Cardiac septum (tissue), 1 donor: ENCODE measurements at regions not wholly inside any gene's neighbourhood (a gene's known extent, or its start where the extent isn't known, plus 50 kb on each side); places are given as distances from the start of the nearest gene placed in this dataset.
"Not testable (repeated sequence)": the region's sequence is repeated elsewhere in the genome, so short reads cannot be mapped to it uniquely, and the experiment has no call there.

ENCODE experiments used
- DNase-seq: peaks from one replicate; pipeline ENCODE4 v3.0.0-alpha.2; 2020; ENCODE audit warnings: low spot score
- intact Hi-C: fragments of 100-400 bp; cut with DNase I; formaldehyde crosslinking; loops from one replicate; pipeline ENCODE4 v1.14.0; 2022
- donor health status: DM: no; HTN: no; CAD: no.

GRCh38 chr7:121748546-121748945, 124.4 kb upstream of the PTPRZ1 start:
- intact Hi-C loops, result no loop called here

GRCh38 chr7:121745856-121746255, 127.1 kb upstream of the PTPRZ1 start:
- intact Hi-C loops, result no loop called here
- DNase-seq, result no peak

More at GRCh38 chr7:121748546-121748945, 124.4 kb upstream of the PTPRZ1 start:
- no peak for DNase-seq

GRCh38 chr7:121744877-121745276, 128.1 kb upstream of the PTPRZ1 start:
- no peak for DNase-seq
- intact Hi-C loops, result no loop called here

GRCh38 chr7:121744319-121744718, 128.6 kb upstream of the PTPRZ1 start:
- intact Hi-C loops, result no loop called here

GRCh38 chr7:121741896-121742295, 131.1 kb upstream of the PTPRZ1 start:
- no peak for DNase-seq
- intact Hi-C loops, result no loop called here

More at GRCh38 chr7:121744319-121744718, 128.6 kb upstream of the PTPRZ1 start:
- DNase-seq, result no peak

- no peak for DNase-seq
- intact Hi-C loops, result no loop called here
These were observed 133.5 kb upstream of the PTPRZ1 start for GRCh38 chr7:121739465-121739864.

GRCh38 chr7:121730869-121731268, 142.1 kb upstream of the PTPRZ1 start:
- intact Hi-C loops, result no loop called here
- no peak for DNase-seq

- no peak for DNase-seq
- intact Hi-C loops, result no loop called here
These were observed 158.2 kb upstream of the PTPRZ1 start for GRCh38 chr7:121714559-121715303.

GRCh38 chr7:121712961-121713360, 160.0 kb upstream of the PTPRZ1 start:
- DNase-seq, intact Hi-C loops: not testable (repeated sequence)

- intact Hi-C loops, result no loop called here
- DNase-seq, result no peak
These were observed 175.1 kb upstream of the PTPRZ1 start for GRCh38 chr7:121697731-121698316.

- DNase-seq, result no peak
- intact Hi-C loops, result no loop called here
These were observed 176.0 kb upstream of the PTPRZ1 start for GRCh38 chr7:121696954-121697353.

- intact Hi-C loops, result no loop called here
- no peak for DNase-seq
These were observed 183.2 kb upstream of the PTPRZ1 start for GRCh38 chr7:121689749-121690148.

- DNase-seq, result no peak
- intact Hi-C loops, result no loop called here
These were observed 191.3 kb upstream of the PTPRZ1 start for GRCh38 chr7:121681700-121682099.

- DNase-seq, result no peak
These were observed 196.8 kb upstream of the PTPRZ1 start for GRCh38 chr7:121676168-121676567.

GRCh38 chr7:121674455-121674854, 198.5 kb upstream of the PTPRZ1 start:
- intact Hi-C loops, DNase-seq: not testable (repeated sequence)

More at GRCh38 chr7:121676168-121676567, 196.8 kb upstream of the PTPRZ1 start:
- intact Hi-C loops, result no loop called here

- no peak for DNase-seq
- intact Hi-C loops, result no loop called here
These were observed 203.8 kb upstream of the PTPRZ1 start for GRCh38 chr7:121669144-121669543.

- intact Hi-C loops, result no loop called here
These were observed 206.7 kb upstream of the PTPRZ1 start for GRCh38 chr7:121666306-121666705.

GRCh38 chr7:121643320-121643719, 229.6 kb upstream of the PTPRZ1 start:
- no peak for DNase-seq
- intact Hi-C loops, result no loop called here

More at GRCh38 chr7:121666306-121666705, 206.7 kb upstream of the PTPRZ1 start:
- DNase-seq, result no peak

GRCh38 chr7:121639705-121640104, 233.3 kb upstream of the PTPRZ1 start:
- no peak for DNase-seq
- intact Hi-C loops, result no loop called here

GRCh38 chr7:121638286-121638685, 234.7 kb upstream of the PTPRZ1 start:
- intact Hi-C loops, result no loop called here
- no peak for DNase-seq

- intact Hi-C loops, result no loop called here
- DNase-seq, result no peak
These were observed 238.2 kb upstream of the FAM3C start for GRCh38 chr7:121634356-121634755.
